NCI-H2171 treated with DMSO at 0.1 percent for 48 hours (cell line): ENCODE measurements at regions not wholly inside any gene's neighbourhood (a gene's known extent, or its start where the extent isn't known, plus 50 kb on each side); places are given as distances from the start of the nearest gene placed in this dataset.

Experiments used
- DNase-seq: peaks from one replicate; lab custom pipeline; 2025; lab: John Stamatoyannopoulos, UW

- no peak for DNase-seq
These were observed 305.1 kb downstream of the CTTN start for GRCh38 chr11:70703141-70704064.

- no peak for DNase-seq
These were observed 306.8 kb downstream of the CTTN start for GRCh38 chr11:70705097-70705496.

- no peak for DNase-seq
These were observed 307.6 kb downstream of the CTTN start for GRCh38 chr11:70705930-70706329.

GRCh38 chr11:70707821-70708220 lies 309.5 kb downstream of the CTTN start:
- DNase-seq, result no peak

GRCh38 chr11:70709596-70709995 lies 311.3 kb downstream of the CTTN start:
- no peak for DNase-seq

- DNase-seq, result no peak
These were observed 311.9 kb downstream of the CTTN start for GRCh38 chr11:70710192-70710591.

GRCh38 chr11:70710601-70711000 lies 312.3 kb downstream of the CTTN start:
- DNase-seq, result no peak

- no peak for DNase-seq
These were observed 313.0 kb downstream of the CTTN start for GRCh38 chr11:70711095-70711910.

GRCh38 chr11:70711911-70712185 lies 313.5 kb downstream of the CTTN start:
- no peak for DNase-seq

GRCh38 chr11:70712471-70712870 lies 314.1 kb downstream of the CTTN start:
- DNase-seq, result no peak

- no peak for DNase-seq
These were observed 314.9 kb downstream of the CTTN start for GRCh38 chr11:70713086-70713835.

- no peak for DNase-seq
These were observed 315.8 kb downstream of the CTTN start for GRCh38 chr11:70713988-70714665.

- DNase-seq, result no peak
These were observed 317.0 kb downstream of the CTTN start for GRCh38 chr11:70715166-70715951.

GRCh38 chr11:70716216-70716615 lies 317.9 kb downstream of the CTTN start:
- DNase-seq, result no peak

- no peak for DNase-seq
These were observed 318.9 kb downstream of the CTTN start for GRCh38 chr11:70716986-70717775.

GRCh38 chr11:70717936-70718595 lies 319.7 kb downstream of the CTTN start:
- DNase-seq, result no peak

GRCh38 chr11:70719516-70719915 lies 321.2 kb downstream of the CTTN start:
- DNase-seq, result no peak

- DNase-seq, result no peak
These were observed 322.0 kb downstream of the CTTN start for GRCh38 chr11:70720281-70720680.

GRCh38 chr11:70721006-70721405 lies 322.7 kb downstream of the CTTN start:
- DNase-seq, result no peak

GRCh38 chr11:70725278-70725677 lies 326.9 kb downstream of the CTTN start:
- DNase-seq, result no peak
